K562 (cell line): ENCODE measurements at regions not wholly inside any gene's neighbourhood (a gene's known extent, or its start where the extent isn't known, plus 50 kb on each side); places are given as distances from the start of the nearest gene placed in this dataset.

Experiments
- ATAC-seq: fragments of 200-7000 bp; cut with Tn5 transposase; 3 replicates; pipeline ENCODE4 v1.9.1; 2020; ENCODE audit warnings: moderate library complexity
- BruUV-seq: library from RNA; stranded (reverse); fragments of 400-500 nt; replicated peaks from 2 replicates; lab custom pipeline; 2021; lab: Mats Ljungman, UMichigan
- CTCF ChIA-PET: fragments of 300-600 bp; formaldehyde crosslinking; extraction: SDS; loops from one replicate; lab custom pipeline; 2021; ENCODE audit warnings: low intra/inter-chr PET ratio; lab: Yijun Ruan, JAX
- POLR2A ChIA-PET: fragments of 300-600, 350-650 bp; sonication (Branson Sonifier 250); formaldehyde crosslinking; extraction: SDS; loops from one replicate; lab custom pipeline; 2021; ENCODE audit warnings: antibody characterized with exemption, inconsistent platforms; lab: Yijun Ruan, JAX
- DNase-seq, 4 experiments: peaks; one replicate each; pipeline versions ENCODE4 v3.0.0 to v3.0.0-alpha.2; 2011 to 2018; ENCODE audit warnings: low spot score in 3 of 4, mixed read lengths in 3 of 4; ENCODE audit errors: extremely low read depth in 1 of 4
- FAIRE-seq: peaks from 2 replicates; lab custom pipeline; 2011; peaks lifted over from hg19 to GRCh38; lab: Jason Lieb, UNC
- H2AFZ ChIP-seq: 2 replicates; pipeline ENCODE4 v1.6.0; 2011; ENCODE audit warnings: low read depth, low read length, control low read depth, inconsistent platforms
- H3K27ac ChIP-seq: fragments of 200-600 bp; 3 replicates; pipeline ENCODE4 v1.8.0; 2011; ENCODE audit warnings: low read depth, mild to moderate bottlenecking, control low read depth, inconsistent platforms, low read length, moderate library complexity, mixed read lengths; ENCODE audit errors: extremely low read depth
- H3K27me3 ChIP-seq, 2 experiments: fragments of 300-600 bp in 1 of 2; 2 replicates in 1 of 2; 3 replicates in 1 of 2; pipeline versions ENCODE4 v1.6.0 to v1.8.0; 2011; ENCODE audit warnings: inconsistent platforms in 2 of 2, low read length in 2 of 2, mild to moderate bottlenecking in 1 of 2, mixed read lengths in 1 of 2, moderate library complexity in 1 of 2; ENCODE audit not compliant: control insufficient read depth in 2 of 2, insufficient read depth in 2 of 2
- H3K36me3 ChIP-seq: fragments of 300-600 bp; 3 replicates; pipeline ENCODE4 v1.8.0; 2011; ENCODE audit warnings: mild to moderate bottlenecking, low read length, inconsistent platforms; ENCODE audit not compliant: control insufficient read depth, insufficient read depth
- H3K4me1 ChIP-seq, 2 experiments: fragments of 200-600 bp in 1 of 2; replicated peaks in 1 of 2; 2 replicates in 1 of 2; 3 replicates in 1 of 2; pipeline versions ENCODE4 v1.5.1 to v1.8.0; 2011; ENCODE audit warnings: inconsistent platforms in 2 of 2, low read length in 2 of 2, mild to moderate bottlenecking in 1 of 2, mixed read lengths in 1 of 2, moderate library complexity in 1 of 2; ENCODE audit not compliant: control insufficient read depth in 2 of 2, insufficient read depth in 2 of 2
- H3K4me2 ChIP-seq: 2 replicates; pipeline ENCODE4 v1.6.1; 2011; ENCODE audit warnings: low read length, control low read depth, inconsistent platforms, mixed read lengths; ENCODE audit not compliant: insufficient read depth
- H3K4me3 ChIP-seq: fragments of 200-600 bp; sonication (generic), shearing (Covaris generic); 2 replicates; pipeline ENCODE4 v1.5.1; 2016; ENCODE audit warnings: control low read depth, inconsistent platforms
- H3K79me2 ChIP-seq: fragments of 200-600 bp; 3 replicates; pipeline ENCODE4 v1.8.0; 2011; ENCODE audit warnings: low read length, inconsistent platforms; ENCODE audit not compliant: control insufficient read depth, insufficient read depth
- H3K9ac ChIP-seq, 2 experiments: 2 replicates each; pipeline versions ENCODE4 v1.6.0 to v1.6.1; 2011; ENCODE audit warnings: low read depth in 2 of 2, low read length in 2 of 2, control low read depth in 1 of 2, inconsistent platforms in 1 of 2, mild to moderate bottlenecking in 1 of 2, mixed read lengths in 1 of 2; ENCODE audit not compliant: insufficient read depth in 1 of 2
- H3K9me1 ChIP-seq: one replicate; pipeline ENCODE4 v1.6.0; 2011; ENCODE audit warnings: inconsistent platforms, mild to moderate bottlenecking, low read length, moderate library complexity; ENCODE audit not compliant: control insufficient read depth, insufficient read depth
- H3K9me3 ChIP-seq: replicated peaks from 2 replicates; pipeline ENCODE4 v1.5.1; 2011; ENCODE audit warnings: low read depth, low read length, inconsistent platforms; ENCODE audit not compliant: control insufficient read depth, insufficient read depth
- H4K20me1 ChIP-seq: replicated peaks from 2 replicates; pipeline ENCODE4 v1.6.1; 2011; ENCODE audit warnings: low read length, inconsistent platforms, mixed read lengths; ENCODE audit not compliant: control insufficient read depth, insufficient read depth
- ETV6 ChIP-seq, 3 experiments: fragments of 150-350 bp in 1 of 3; sonication (generic) in 1 of 3; formaldehyde crosslinking in 1 of 3; IDR thresholded peaks; 2 replicates each; pipeline versions ENCODE4 v1.6.1 to v1.8.0; 2014 to 2022; ENCODE audit warnings: borderline replicate concordance in 2 of 3, low read depth in 2 of 3, antibody characterized with exemption in 1 of 3, low read length in 1 of 3, mild to moderate bottlenecking in 1 of 3, missing genetic modification reagents in 1 of 3
- LEF1 ChIP-seq: fragments of 450-650 bp; IDR thresholded peaks from 2 replicates; pipeline ENCODE4 v1.6.1; 2016; ENCODE audit warnings: mild to moderate bottlenecking
- MCM2 ChIP-seq: fragments of 450-650 bp; IDR thresholded peaks from 2 replicates; pipeline ENCODE4 v1.6.1; 2017; ENCODE audit warnings: low read depth, mild to moderate bottlenecking
- SPI1 ChIP-seq: IDR thresholded peaks from 2 replicates; pipeline ENCODE4 v1.6.1; 2011; ENCODE audit warnings: low read depth, low read length, control low read depth, borderline replicate concordance
- ZNF280A ChIP-seq: fragments of 450-650 bp; IDR thresholded peaks from 2 replicates; pipeline ENCODE4 v1.6.1; 2018; ENCODE audit warnings: mild to moderate bottlenecking, low read depth; ENCODE audit not compliant: partially characterized antibody
- WGBS: fragments of 100-300 bp; shearing (Covaris generic); methylation state at CpG from one replicate; pipeline ENCODE4 v1.1.6; 2016; ENCODE audit warnings: low coverage, mixed read lengths; ENCODE audit not compliant: insufficient coverage; ENCODE audit errors: missing lambda C conversion rate; 5-methylcytosine and 5-hydroxymethylcytosine counted together
- in situ Hi-C: fragments of 300-500 bp; cut with MboI; formaldehyde crosslinking; loops from 4 replicates; pipeline ENCODE4 v1.15.0; 2018; ENCODE audit warnings: inconsistent platforms, mixed read lengths
- intact Hi-C: fragments of 100-400 bp; cut with micrococcal nuclease; formaldehyde crosslinking; loops from 2 replicates; pipeline ENCODE4 v1.14.2; 2022

GRCh38 chr6:169321546-169321945, 67.9 kb upstream of the THBS2 start:
- CTCF ChIA-PET, result no interaction called here
- no peak for FAIRE-seq
- no peak overlapping the region for H2AFZ ChIP-seq

GRCh38 chr6:169320013-169320412, 66.4 kb upstream of the THBS2 start:
- no peak for FAIRE-seq
- H4K20me1 ChIP-seq, result no peaks in the 10 kb centered on the region
- H3K4me2 ChIP-seq, result no peak overlapping the region
- intact Hi-C loops (no loop called here), in situ Hi-C loops (no loop called here)
- no peaks in the 10 kb centered on the region for H3K79me2 ChIP-seq
- no peaks in the 10 kb centered on the region for H3K9me3 ChIP-seq
- no peak overlapping the region for H2AFZ ChIP-seq
- CTCF ChIA-PET, result no interaction called here
- no TSS peak for BruUV-seq
- no peak for ATAC-seq
- H3K9ac ChIP-seq, result no peak overlapping the region
- no peak for DNase-seq
- 0% methylated on average over 3 of the region's 3 CpGs for WGBS
- H3K27me3 ChIP-seq, result peaks cover 9 to 22% of the 10 kb centered on the region in 2 experiments; a peak in 3 of 5 replicates
- no peaks in the 10 kb centered on the region for H3K9me1 ChIP-seq
- H3K36me3 ChIP-seq, result no peaks in the 10 kb centered on the region
- TF ChIP-seq ZNF280A, result no peak
- TF ChIP-seq LEF1, result no peak
- no peak for TF ChIP-seq ETV6 (IDR thresholded peaks at IDR 0.05; ENCODE audit: borderline replicate concordance in 1 of 2, low read depth in 2 of 2, low read length in 1 of 2)
- TF ChIP-seq ETV6 (CRISPR knock-in tag; IDR thresholded peaks at IDR 0.05; ENCODE audit: borderline replicate concordance), result no peak
- POLR2A ChIA-PET, result no interaction called here
- H3K4me1 ChIP-seq, result 0 out of 5 replicates have a peak, but pooled peaks cover 0 to 3% of the 10 kb centered on the region in 2 experiments
- H3K27ac ChIP-seq, result no peak overlapping the region
- no peak overlapping the region for H3K4me3 ChIP-seq

More at GRCh38 chr6:169321546-169321945, 67.9 kb upstream of the THBS2 start:
- Histone ChIP-seq H4K20me1 (no peaks in the 10 kb centered on the region), H3K9ac (no peak overlapping the region), H3K4me1 (0 out of 5 replicates have a peak, but pooled peaks cover 0 to 3% of the 10 kb centered on the region in 2 experiments), H3K4me3 (no peak overlapping the region), H3K9me1 (no peaks in the 10 kb centered on the region), H3K27me3 (peaks cover 9 to 32% of the 10 kb centered on the region in 2 experiments; a peak in 3 of 5 replicates), H3K9me3 (no peaks in the 10 kb centered on the region), H3K36me3 (no peaks in the 10 kb centered on the region), H3K4me2 (no peak overlapping the region), H3K79me2 (no peaks in the 10 kb centered on the region), H3K27ac (no peak overlapping the region)
- intact Hi-C loops (no loop called here), in situ Hi-C loops (no loop called here)
- 1% methylated on average over 7 of the region's 7 CpGs for WGBS
- POLR2A ChIA-PET, result interaction anchor here (0.5 to 1.2 kb wide), 2 partner anchors 13 to 403 kb away, joined by 3 to 6 read pairs; partner anchors contain the start of gene PHF10
- DNase-seq (no peak), ATAC-seq (no peak)
- TF ChIP-seq SPI1 (peak; percentile 40; the same call in 1 of the 2 replicates), MCM2 (no peak)
- no TSS peak for BruUV-seq
